ENCODE measurements at regions not wholly inside any gene's neighbourhood (a gene's known extent, or its start where the extent isn't known, plus 50 kb on each side); places are given as distances from the start of the nearest gene placed in this dataset.

DNA sequence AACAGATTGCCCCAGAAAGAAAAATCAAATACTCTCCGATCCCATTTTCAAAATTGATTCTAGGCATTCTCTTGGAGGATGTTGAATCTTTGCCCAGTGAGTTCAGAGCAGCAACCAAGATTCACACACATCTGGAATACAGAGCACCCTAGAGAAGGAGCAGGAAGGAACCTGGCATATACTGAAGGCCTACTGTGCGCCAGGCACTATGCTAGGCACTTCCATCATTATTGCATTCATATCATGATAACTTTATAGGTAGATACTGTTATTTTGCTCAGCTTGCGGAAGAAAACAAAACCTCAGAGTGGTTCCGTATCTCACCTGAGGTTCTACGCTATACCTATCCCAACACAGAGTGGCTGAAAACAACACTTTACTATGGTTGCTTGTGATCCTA lies 160.3 kb upstream of the SERTAD2 start:
- TF ChIP-seq CTCF (IDR thresholded peaks at IDR 0.05) = no peak
- no peak for TF ChIP-seq POLR2AphosphoS5 (IDR thresholded peaks at IDR 0.05)
- no peak for TF ChIP-seq POLR2A (IDR thresholded peaks at IDR 0.05)
